ENCODE measurements at regions not wholly inside any gene's neighbourhood (a gene's known extent, or its start where the extent isn't known, plus 50 kb on each side); places are given as distances from the start of the nearest gene placed in this dataset.

DNA sequence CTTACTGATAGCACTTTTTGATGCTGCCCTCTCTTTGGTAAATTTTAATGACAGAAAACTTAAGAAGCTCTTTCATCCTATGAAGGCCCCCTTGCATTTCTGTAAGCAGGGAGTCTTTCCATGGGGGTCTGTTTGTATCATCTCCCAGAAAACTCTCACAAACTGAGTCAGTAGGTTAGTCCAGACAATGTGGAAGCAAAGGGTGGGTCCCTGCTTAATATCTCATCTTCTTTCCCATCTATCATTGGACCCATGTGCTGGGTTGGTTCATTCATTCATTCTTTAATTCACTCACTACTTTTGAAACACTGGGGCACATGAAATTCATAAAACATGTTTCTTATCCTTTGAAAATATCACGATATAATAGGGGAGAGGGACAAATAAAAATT lies 164.3 kb downstream of the NTMT2 start:
- TF ChIP-seq, protein P1, sequence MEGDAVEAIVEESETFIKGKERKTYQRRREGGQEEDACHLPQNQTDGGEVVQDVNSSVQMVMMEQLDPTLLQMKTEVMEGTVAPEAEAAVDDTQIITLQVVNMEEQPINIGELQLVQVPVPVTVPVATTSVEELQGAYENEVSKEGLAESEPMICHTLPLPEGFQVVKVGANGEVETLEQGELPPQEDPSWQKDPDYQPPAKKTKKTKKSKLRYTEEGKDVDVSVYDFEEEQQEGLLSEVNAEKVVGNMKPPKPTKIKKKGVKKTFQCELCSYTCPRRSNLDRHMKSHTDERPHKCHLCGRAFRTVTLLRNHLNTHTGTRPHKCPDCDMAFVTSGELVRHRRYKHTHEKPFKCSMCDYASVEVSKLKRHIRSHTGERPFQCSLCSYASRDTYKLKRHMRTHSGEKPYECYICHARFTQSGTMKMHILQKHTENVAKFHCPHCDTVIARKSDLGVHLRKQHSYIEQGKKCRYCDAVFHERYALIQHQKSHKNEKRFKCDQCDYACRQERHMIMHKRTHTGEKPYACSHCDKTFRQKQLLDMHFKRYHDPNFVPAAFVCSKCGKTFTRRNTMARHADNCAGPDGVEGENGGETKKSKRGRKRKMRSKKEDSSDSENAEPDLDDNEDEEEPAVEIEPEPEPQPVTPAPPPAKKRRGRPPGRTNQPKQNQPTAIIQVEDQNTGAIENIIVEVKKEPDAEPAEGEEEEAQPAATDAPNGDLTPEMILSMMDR (IDR thresholded peaks at IDR 0.05), result no peak
- no peak for TF ChIP-seq EP300 (IDR thresholded peaks at IDR 0.05)
- no peak for TF ChIP-seq POLR2A (IDR thresholded peaks at IDR 0.05)
- TF ChIP-seq POLR2AphosphoS5 (IDR thresholded peaks at IDR 0.05), result no peak
